GM18517 (cell line): ENCODE measurements at regions not wholly inside any gene's neighbourhood (a gene's known extent, or its start where the extent isn't known, plus 50 kb on each side); places are given as distances from the start of the nearest gene placed in this dataset.

Source experiments
- ATAC-seq: cut with Tn5 transposase; IDR thresholded peaks from one replicate; pipeline ENCODE4 v1.9.1; 2021; ENCODE audit warnings: mild to moderate bottlenecking, moderate library complexity; ENCODE audit not compliant: unreplicated experiment

- ATAC-seq: no peak
Observed at GRCh38 chr3:176933704-176934103, 263.6 kb downstream of the TBL1XR1 start.

DNA sequence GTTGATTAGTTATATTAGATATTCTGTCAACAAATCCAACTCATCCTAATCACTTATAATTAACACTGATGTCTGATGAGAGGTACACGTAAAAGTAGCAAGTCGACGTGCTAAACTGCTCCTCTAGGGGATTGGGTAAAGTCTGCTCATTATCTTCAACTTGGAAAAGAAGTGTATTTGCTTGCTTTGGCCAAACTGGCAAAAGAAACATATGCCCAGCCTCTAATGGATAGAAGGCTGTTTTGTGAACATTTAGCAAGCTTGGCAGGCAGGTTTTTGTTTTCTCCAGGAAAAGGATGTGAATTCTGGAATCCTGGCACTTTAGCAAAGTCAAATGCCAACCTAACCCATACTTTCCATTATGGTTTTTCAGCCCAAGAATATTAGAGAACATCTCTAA, 264.8 kb downstream of the TBL1XR1 start:
- no peak for ATAC-seq

DNA sequence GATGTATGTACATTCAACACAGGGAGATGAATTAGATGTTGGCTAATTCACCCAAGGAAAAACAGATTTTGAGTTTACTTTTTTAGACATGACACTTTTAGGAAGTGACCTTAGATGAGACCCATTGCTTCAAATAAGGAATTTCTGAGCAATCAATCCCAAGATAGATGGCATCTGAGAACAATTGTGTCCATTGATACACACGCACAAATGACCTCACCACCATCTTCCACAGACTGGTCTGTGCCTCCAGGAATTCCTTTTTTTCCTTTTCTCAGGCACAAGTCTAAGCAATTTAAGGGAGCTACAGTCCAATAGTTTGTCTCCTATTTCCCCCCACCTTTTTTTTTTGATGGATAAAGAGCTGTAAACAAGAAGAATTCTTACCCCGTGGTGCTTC, 265.3 kb downstream of the TBL1XR1 start:
- no peak for ATAC-seq

GRCh38 chr3:176930942-176931341, 266.3 kb downstream of the TBL1XR1 start:
- no peak for ATAC-seq

GRCh38 chr3:176928582-176928931, 268.7 kb downstream of the TBL1XR1 start:
- ATAC-seq: no peak

GRCh38 chr3:176927706-176928581, 269.3 kb downstream of the TBL1XR1 start:
- ATAC-seq: no peak

DNA sequence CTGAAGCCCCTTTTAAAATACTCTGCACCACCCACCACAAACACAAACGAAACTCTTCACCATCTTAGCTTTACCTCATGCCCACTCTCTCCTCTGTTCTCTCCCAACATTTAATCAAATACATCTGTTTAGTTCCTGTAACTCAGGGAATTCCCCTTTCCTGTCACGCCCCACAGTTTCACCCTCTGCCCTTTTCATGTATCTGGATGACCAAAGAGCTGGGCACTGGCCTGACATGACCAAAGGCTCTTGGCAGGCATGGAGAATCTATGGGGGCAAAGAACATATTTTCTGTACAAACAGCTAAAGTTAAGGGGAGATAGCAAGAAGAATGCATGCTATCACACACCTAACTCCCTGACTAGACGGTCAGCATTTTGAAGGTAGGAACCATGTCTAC, 270.0 kb downstream of the TBL1XR1 start:
- no peak for ATAC-seq

DNA sequence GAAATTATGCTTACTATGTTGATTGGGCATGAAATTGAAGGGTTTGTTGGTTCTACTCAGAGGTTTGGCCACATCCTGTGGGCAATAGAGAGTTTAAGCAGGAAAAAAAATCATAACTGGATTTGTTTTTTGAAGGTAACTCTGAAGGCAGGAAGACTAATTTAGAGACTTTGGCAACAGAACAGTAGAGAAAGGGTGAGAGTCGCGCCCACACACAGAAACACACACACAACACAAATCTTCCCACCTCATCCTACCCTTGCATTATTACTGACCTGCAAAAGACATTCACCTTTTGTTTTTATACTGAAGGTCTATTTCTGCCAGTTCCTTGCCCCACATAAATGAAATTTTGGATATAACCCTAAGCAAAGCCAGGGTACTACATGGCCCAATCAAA, 270.6 kb downstream of the TBL1XR1 start:
- no peak for ATAC-seq

DNA sequence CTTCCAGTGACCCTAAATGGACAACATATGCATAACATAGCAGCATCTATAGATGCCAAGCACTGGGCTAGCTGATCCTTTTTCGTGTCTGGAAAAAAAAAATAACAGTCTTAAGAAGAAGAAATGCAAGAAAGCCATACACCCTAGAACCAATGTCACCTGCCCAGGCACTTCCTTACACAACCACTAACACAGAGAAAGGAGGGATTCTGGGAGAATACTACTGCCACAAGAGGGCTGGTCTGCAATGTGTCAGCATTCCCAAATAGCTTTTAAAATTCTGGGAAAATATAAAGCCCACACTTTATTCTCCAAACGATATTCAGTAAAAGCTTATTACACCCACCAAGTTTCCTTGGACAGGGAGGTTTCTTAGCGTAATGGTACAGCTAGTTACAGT, 271.2 kb downstream of the TBL1XR1 start:
- ATAC-seq: no peak

GRCh38 chr3:176920766-176921160, 276.5 kb downstream of the TBL1XR1 start:
- ATAC-seq: no peak

DNA sequence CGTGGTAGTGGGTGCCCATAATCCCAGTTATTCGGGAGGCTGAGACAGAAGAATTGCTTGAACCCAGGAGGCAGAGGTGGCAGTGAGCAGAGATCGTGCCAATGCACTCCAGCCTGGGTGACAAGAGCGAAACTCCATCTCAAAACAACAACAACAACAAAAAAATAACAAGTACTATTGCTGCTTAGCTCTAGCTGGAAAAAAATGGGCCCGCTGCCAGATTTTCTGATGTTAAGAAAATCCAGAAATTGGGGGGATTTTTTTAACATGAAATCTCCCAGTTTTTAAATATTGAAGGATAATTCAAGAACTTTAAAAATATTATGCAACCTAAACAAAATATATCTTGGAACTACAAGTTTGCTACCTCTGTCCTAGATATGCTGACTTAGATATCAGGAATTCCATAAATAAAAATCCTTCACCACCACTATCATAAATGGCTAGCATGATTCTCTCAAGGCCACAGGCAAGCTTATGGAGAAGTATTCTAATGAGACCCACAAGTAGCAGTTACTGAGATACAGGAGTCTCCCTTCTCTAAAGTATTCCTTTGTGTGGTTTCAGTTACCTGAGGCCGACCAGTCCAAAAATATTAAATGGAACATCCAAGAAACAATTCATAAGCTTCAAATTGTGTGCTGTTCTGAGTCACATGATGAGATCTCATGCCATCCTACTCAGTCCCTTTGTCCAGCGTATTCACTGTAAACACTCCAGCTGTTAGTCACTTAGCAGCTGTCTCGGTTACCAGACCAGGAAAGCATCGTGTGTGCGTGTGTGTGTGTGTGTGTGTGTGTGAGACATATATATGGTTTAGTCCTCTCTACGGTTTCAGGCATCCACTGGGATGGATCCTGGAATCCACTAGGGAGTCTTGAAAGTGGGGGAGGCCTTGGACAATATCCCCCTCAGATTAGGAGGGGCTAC, 277.2 kb downstream of the TBL1XR1 start:
- ATAC-seq: no peak

GRCh38 chr3:176916777-176917176, 280.5 kb downstream of the TBL1XR1 start:
- ATAC-seq: no peak

DNA sequence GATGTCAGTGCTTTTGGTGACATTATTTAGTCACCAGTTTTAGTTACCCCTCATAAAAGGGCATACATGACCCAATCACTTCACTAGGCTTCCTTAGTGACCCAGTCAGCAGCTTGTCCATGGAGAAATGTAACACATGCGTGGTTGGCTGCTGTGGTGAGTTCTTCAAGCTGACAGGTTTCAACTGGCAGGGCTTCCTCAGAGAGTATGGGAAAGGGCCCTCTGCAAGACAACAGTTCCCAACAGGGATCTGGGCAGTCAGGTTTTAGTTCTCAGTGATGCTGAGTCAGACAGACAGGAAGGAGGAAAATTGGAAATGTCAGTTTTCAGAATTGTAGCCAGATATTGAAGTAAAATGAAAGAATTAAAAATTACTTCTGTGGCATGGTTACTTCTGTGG, 282.5 kb downstream of the TBL1XR1 start:
- no peak for ATAC-seq

- ATAC-seq: no peak
Observed at GRCh38 chr3:176911579-176911978, 285.7 kb downstream of the TBL1XR1 start.

DNA sequence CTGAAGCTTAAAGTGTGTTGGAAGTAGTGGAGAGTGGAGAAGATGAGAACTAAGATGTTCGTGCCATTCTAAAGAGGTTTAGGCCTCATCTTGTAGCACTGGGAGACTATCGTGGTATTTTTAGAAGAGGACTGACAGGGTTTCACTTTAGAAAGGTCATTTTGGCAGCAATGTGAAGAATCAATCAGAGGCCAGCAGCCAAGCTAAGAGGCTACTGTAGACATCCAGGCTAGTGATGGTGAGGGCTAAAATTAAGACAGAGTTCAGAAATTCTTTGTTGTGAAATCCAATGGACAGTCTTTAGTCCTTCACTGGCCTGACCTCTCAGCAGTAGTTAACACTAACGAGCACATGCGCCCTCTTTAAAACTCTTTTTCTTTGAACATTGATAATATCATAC, 288.2 kb downstream of the TBL1XR1 start:
- no peak for ATAC-seq

DNA sequence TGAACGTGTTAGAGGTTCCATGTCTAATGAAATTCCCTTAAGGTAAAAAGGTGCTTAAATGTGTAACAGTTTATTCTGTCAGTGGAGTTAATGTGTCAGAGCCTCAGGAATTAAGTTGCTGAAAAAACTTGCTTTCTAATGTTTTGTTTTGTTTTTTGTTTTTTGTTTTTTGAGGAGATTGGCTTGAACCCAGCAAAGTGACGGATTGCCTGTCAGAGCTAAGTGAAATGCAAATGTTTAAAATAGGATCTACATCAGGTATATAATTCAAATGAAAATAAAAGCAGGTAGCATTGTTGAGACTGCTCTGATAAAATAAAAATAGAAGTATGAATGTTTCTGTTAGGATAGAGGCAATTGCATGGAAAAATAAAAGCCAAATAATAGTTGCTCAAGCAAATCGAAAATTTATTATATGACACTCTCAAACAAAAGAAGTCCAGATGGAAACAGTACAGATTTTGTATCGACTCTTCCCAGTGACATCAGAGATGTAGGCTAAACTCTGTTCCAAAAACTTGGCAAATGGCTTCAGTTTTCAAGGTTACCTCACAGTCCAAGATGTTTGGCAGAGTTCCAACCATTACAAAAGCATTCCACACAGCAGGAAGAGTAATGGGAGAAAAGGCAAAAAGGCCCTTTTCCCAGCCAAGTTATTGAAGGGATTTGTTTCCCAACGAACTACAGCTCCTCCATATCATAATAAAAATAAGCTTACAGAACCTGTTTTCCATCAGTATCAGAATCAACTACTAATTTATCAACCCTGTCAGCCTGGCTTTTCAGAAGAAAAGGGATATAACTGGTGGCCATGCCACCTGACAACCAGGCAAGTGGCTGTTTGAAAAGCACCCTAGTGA, 291.0 kb downstream of the TBL1XR1 start:
- ATAC-seq: no peak

GRCh38 chr3:176905331-176905730, 292.0 kb downstream of the TBL1XR1 start:
- no peak for ATAC-seq

GRCh38 chr3:176904506-176904905, 292.8 kb downstream of the TBL1XR1 start:
- no peak for ATAC-seq

DNA sequence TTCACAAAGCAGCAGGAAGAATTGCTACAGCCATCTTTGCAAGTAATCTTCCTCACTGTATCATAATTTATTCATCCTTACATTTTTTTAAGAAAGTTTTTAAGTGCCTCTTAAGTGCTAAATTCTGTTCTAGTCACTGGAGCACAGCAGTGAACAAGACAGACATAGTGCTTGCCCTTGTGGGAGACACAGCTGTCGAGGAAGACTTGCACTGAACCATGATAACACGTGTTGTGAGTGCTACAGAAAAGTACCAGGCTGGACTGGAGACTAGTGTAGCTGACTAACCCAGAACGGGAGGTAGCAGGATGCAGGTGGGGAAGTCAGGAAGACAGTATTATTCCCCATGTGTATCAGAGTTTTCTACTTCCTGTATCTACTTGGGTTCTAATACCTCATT, 300.6 kb downstream of the TBL1XR1 start:
- no peak for ATAC-seq

- no peak for ATAC-seq
Observed at GRCh38 chr3:176896165-176896564, 301.1 kb downstream of the TBL1XR1 start.

GRCh38 chr3:176879710-176880109, 317.6 kb downstream of the TBL1XR1 start:
- ATAC-seq: no peak
